Neural progenitor cell (in vitro differentiated cells): ENCODE measurements at regions not wholly inside any gene's neighbourhood (a gene's known extent, or its start where the extent isn't known, plus 50 kb on each side); places are given as distances from the start of the nearest gene placed in this dataset.

Source experiments
- EZH2 ChIP-seq: fragments of 200-600 bp; sonication (generic); IDR thresholded peaks from 2 replicates; pipeline ENCODE4 v1.6.1; 2017; ENCODE audit warnings: antibody characterized with exemption, mild to moderate bottlenecking, moderate library complexity
- EZH2phosphoT487 ChIP-seq: fragments of 200-600 bp; sonication (generic); IDR thresholded peaks from 2 replicates; pipeline ENCODE4 v1.6.1; 2017; ENCODE audit warnings: antibody characterized with exemption
- TF ChIP-seq, protein P1 (sequence below): fragments of 200-600 bp; sonication (generic); IDR thresholded peaks from 2 replicates; pipeline ENCODE4 v1.5.1; 2017; ENCODE audit warnings: antibody characterized with exemption, mild to moderate bottlenecking

- TF ChIP-seq, protein P1, sequence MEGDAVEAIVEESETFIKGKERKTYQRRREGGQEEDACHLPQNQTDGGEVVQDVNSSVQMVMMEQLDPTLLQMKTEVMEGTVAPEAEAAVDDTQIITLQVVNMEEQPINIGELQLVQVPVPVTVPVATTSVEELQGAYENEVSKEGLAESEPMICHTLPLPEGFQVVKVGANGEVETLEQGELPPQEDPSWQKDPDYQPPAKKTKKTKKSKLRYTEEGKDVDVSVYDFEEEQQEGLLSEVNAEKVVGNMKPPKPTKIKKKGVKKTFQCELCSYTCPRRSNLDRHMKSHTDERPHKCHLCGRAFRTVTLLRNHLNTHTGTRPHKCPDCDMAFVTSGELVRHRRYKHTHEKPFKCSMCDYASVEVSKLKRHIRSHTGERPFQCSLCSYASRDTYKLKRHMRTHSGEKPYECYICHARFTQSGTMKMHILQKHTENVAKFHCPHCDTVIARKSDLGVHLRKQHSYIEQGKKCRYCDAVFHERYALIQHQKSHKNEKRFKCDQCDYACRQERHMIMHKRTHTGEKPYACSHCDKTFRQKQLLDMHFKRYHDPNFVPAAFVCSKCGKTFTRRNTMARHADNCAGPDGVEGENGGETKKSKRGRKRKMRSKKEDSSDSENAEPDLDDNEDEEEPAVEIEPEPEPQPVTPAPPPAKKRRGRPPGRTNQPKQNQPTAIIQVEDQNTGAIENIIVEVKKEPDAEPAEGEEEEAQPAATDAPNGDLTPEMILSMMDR, result no peak
- TF ChIP-seq EZH2phosphoT487 (no peak), EZH2 (no peak)
These were observed 686.2 kb downstream of the KCNJ2 start for GRCh38 chr17:70855401-70856054.
